Upper lobe of left lung (tissue), 4 donors: ENCODE measurements at regions not wholly inside any gene's neighbourhood (a gene's known extent, or its start where the extent isn't known, plus 50 kb on each side); places are given as distances from the start of the nearest gene placed in this dataset.

Source experiments
- CTCF ChIP-seq, 6 experiments: fragments of 450-650 bp in 4 of 6; fragments of 200-600 bp in 2 of 6; sonication (generic) in 2 of 6; IDR thresholded peaks; one replicate each; pipeline ENCODE4 v1.5.1; 2016 to 2019; ENCODE audit warnings: antibody characterized with exemption in 6 of 6
- EP300 ChIP-seq, 4 donors: sonication (generic); formaldehyde crosslinking; IDR thresholded peaks; one replicate each; pipeline ENCODE4 v1.5.1; 2017; ENCODE audit warnings: antibody characterized with exemption in 4 of 4, control low read depth in 2 of 4
- POLR2AphosphoS5 ChIP-seq, 2 donors: sonication (generic); formaldehyde crosslinking; IDR thresholded peaks; one replicate each; pipeline ENCODE4 v1.5.1; 2017; ENCODE audit warnings: antibody characterized with exemption in 2 of 2

DNA sequence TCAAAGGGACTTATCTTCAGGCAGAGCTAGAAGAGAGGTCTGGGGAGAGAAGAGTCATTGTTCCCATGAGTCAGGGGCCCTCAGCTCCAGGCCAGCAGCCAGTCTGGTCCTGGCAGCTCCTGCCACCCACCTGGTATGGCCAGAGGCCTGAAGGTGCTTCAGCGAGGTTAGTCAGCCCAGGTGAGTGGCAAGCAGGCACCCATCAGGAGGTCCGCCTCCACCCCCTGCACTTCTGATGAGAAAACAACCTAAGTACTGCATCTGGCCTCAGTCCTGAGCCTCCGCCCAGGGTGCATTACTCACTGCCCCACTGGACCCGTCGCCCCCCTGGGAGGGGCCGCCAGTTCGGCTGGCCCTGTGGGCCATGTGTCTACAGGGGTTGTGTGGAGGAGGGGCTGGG, 130.2 kb downstream of the INHBB start:
- peak in 1 of 4 donors; percentile 62 for TF ChIP-seq EP300 (IDR thresholded peaks at IDR 0.05)
- TF ChIP-seq CTCF (IDR thresholded peaks at IDR 0.05) = no peak
- peak in 1 of 2 donors; percentile 54 for TF ChIP-seq POLR2AphosphoS5 (IDR thresholded peaks at IDR 0.05)
